Kasumi-1 (cell line): ENCODE measurements at regions not wholly inside any gene's neighbourhood (a gene's known extent, or its start where the extent isn't known, plus 50 kb on each side); places are given as distances from the start of the nearest gene placed in this dataset.
A peak's percentile ranks its signal among the peaks of the same experiment; 100 is the strongest.
"Not testable (repeated sequence)": the region's sequence is repeated elsewhere in the genome, so short reads cannot be mapped to it uniquely, and the experiment has no call there.

ENCODE experiments used
- DNase-seq, 2 experiments: peaks; one replicate each; lab custom pipeline; 2025; lab: John Stamatoyannopoulos, UW

DNA sequence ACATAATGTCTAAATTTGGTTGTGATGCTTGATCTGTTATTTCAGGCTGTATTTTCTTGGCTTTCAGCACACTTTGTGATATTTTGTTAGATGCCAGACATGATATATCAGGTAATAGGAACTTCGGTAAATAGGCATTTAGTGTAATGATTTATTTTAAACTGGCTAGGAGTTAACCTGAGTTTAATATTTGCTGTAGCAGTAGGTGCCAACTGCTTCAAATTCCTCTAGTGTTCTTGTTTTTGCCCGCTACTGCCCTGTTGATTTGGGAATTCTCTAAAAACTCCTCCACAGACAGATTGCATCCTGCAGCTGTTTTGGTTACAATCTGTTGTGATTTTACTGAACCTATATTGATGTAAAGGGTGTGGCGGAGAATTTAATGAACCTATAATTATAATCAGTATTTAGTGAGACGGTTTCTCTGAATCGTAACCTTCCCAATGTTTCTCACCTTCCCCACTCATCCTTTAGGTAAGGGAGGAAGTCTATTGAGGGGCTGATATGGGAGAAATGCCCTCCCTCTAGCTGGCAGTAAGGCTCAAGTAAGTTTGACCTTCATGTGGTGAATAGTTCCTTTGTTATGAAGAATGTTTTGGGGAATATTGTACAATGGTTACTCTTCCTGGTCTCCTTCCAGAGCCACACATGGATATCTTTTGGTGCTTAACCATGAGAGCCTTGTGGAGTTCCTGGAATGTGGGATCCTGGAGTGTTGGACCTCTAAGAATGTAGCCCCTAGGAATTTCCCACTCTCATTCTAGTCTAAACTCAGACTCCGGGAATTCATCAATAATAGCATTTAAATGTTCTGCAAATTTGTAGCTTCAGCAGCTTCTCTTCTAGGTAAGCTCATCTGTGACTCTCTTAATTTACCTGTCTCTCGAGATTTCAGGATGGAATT, 634.1 kb downstream of the FSCB start:
- no peak for DNase-seq

DNA sequence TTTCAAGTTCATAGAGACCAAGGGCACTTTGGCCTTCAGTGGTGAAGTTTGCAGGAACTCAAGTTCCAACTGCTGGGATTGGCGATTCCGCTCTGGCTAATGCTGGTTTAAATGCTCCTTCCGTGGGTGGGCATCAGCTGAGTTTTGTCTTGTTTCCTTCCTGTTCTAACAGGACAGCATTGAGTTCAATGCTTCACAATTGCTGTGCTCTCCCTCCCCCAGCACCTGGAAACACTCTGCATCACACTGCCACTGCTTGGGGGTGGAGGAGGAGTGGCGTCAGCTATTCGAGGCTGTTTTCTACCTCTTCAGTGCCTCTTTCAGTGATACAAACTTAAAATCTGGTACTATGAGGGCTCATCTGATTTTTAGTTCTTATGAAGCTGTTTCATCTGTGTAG, 634.9 kb downstream of the FSCB start:
- no peak for DNase-seq

DNA sequence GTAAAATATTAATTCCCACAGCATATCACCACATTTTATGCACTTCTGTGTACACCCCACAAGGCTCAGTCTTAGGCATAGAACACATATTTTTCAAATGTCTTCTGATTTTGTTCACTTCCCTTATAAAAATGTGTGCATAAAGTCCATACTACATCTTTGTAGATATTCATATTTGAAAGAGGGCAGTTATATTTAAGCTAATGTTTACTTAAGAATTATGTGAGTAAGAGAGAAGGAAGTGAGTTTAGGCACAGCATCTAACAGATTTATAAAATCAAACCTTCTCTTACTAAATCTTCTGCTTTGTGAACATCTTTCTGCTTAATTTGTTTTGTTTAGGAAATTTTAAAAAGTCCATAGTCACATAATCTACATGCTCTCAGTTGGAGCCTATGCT, 648.1 kb downstream of the FSCB start:
- DNase-seq: no peak

DNA sequence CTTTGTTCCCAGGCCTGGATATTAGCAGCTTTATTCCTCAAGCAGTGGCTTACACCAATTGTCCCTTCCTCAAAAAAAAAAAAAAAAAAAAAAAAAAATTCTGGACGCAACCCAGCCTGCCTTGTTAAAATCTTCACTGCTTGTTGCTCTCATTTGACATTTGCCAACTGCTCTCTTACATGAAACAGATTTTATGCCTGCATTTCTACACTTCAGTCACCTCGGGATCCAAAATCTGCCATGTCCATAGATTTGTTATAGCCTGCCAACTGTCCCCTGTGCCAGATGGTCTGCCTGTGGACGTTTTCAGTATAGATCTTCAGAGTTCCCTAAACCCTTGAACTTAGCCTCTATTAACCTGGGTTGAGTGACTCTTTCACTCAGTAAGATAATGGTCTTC, 651.5 kb downstream of the FSCB start:
- no peak for DNase-seq

DNA sequence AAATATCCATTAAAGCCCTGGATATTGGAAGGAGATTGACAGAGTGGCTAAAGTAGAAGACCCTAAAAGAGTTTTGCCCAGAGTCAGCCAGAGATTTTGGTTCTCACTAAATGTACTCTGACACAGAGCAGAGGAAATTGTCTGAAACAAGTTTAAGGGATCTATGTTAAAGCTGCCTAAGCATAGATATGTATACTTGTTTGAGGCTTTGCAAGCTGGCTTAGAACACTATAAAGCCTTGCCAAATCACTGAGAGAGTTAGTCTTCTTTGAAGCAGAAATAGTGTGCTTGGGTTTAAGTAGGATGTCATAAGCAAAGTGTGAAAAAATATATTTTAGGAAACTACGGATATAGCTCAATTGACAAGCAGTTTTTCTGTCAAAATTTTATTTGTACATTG, 653.5 kb downstream of the FSCB start:
- no peak for DNase-seq

DNA sequence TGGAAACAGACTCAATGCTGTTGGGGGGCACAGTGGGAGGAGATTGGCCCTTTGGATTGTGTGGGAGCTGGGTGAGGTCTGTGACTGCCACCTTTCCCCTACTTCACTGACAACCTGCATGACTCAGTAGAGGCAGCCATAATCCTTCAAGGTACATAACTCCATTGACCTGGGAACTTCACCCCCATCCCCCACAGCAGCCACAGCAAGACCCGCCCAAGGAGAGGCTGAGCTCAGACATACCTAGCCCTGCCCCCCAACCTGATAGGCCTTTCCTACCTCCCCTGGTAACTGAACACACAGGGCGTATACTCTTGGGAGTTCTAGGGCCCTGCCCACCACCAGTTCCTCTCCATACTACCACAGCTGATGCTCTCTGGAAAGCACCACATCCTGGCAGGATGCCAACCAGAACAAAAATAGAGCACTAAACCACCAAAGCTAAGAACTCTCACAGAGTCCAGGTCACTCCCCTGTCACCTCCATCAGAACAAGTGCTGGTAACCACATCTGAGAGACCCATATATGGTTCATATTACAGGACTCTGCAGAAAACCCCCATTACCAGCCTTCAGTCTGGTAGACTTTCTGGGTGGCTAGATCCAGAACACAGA, 703.9 kb downstream of the FSCB start:
- peak in 1 of 2 experiments; percentile 0 for DNase-seq

DNA sequence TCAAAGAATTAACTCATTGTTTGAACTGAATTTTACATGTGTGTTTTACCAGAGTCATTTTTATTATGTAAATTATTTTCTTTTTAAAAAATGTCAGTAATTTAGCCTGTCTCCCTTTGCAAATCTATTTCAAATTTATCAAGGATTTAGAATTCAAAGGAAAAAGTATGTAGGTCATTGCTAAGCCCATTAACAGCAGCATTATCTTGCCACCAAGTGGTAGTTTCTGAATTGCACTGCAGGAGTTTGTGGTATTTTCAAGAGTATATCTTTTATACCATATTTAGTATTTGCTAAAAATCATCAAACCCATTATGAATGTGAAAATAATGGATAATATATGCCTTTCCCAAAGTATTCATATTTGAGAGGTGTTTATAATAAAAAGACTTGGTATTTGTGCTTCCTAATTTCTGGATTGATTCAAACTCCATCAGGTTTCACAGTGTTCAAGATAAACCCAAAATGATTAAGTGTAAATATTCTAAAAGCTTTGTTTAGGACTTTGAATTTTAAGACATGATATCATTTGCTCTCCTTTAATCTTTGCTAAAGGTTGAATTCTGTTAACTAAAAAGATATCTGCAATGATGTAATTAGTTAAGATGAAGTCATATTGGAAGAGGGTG, 711.4 kb downstream of the FSCB start:
- DNase-seq: peak; percentile 43 to 44

DNA sequence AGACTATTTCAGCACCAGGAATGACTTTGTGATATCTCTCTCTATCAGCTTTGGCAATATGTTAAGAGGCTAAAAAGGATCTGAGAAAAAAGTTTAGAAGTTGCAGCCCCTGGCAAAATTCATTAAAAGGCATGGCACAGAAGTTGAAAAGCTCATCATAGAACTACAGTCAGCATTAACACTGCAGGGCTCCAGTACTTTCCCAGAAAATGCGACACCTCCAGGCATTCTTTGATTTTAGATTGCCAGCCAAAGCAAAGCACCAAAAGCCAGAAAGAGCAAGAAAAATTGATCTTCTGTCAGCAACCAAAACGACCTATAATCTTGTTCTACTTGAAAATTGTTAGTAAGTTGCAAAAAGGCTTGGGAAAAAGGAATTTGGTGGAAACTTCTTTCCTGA, 713.5 kb downstream of the FSCB start:
- DNase-seq: no peak

DNA sequence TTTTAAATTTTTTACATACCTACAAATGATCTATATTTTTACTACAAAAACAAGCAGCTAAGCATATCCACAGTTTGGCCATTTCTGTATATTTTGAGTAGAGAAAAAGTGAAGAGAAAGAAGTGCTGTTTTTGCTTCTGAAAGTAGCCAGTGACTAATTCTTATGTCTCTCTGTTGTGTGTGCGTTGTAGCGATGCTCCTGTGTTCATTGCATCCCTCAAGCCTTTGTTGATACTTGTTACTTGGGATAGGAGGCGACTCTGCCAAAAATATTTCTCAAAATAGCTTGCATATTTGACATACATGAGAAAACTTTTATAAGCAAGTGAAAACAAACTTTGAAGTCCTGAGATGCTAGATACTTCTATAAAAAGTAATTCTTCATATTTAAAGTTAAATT, 714.1 kb downstream of the FSCB start:
- DNase-seq: no peak

DNA sequence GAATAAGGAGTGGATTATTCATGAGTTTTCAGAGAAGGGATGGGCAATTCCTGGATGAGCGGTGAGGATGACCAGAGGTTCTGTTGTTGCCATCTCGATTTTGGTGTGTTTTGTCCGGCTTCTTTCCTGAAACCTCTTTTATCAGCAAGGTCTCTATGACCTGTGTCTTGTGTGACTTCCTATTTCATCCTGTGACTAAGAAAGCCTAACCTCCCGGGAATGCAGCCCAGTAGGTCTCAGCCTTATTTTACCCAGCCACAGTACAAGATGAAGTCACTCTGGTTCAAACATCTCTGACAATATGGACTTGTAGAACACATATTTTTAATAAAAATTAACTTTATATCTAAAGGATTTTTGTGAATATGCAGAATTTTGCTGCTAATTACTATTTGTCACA, 716.4 kb downstream of the FSCB start:
- DNase-seq: no peak

DNA sequence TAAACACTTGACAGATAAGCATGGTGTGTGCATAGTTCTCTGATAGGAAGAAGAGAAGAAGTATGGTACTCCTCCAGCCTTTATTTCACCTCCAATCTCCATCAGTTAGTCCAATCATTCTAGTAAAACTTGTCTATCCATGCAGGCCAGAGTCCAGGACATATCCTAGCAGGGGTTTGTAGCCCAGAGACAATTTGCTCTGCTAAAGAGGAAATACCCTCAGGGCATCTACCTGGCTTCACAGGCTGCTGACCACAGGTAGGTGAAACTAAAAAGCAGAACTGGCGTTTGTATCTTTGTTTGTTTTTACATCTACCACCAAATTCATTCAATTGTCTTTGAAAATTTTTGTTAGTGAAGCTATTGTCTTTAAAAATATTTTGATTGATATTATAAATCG, 717.6 kb downstream of the FSCB start:
- no peak for DNase-seq

DNA sequence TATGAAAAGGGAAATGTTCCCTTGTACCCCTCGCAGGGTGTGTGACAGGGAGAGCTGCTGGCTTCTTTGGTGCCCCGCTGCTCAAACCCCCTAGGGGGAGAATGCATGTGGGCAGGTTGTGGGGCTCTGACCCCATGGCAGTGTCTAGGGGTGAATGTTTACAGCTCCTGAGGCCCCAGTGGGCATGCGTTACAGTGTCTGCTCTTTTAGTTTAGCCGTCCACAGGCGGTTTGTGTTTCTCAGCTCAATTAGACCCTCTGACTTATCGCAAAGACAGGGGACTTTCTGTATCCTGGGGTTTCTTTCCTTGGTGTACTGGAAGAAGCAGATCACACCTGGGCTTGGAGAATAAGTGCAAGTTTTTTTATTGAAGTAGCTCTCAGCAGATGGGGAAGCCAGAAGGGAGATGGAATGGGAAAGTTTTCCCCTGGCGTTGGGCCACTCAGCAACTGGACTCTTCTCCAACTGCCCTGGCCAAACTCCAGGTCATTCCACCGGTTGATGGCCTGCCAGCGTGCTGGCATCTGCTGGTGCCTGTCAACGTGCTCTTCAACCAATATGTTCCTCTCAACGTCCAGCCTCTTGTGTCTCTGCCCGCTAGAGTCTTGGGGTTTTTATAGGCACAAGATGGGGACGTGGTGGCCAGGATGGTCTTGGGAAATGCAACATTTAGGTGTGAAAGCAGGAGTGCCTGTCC, 720.9 kb downstream of the FSCB start:
- DNase-seq: no peak

DNA sequence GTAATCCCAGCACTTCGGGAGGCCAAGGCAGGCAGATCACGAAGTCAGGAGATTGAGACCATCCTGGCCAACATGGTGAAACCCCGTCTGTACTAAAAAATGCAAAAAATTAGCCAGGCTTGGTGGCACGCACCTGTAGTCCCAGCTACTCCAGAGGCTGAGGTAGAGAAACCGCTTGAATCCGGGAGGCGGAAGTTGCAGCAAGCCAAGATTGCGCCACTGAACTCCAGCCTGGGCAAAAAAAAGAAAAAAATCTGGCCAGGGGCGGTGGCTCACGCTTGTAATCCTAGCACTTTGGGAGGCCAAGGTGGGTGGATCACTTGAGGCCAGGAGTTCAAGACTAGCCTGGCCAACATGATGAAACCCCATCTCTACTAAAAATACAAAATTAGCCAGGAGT, 722.7 kb downstream of the FSCB start:
- DNase-seq: not testable (repeated sequence)

DNA sequence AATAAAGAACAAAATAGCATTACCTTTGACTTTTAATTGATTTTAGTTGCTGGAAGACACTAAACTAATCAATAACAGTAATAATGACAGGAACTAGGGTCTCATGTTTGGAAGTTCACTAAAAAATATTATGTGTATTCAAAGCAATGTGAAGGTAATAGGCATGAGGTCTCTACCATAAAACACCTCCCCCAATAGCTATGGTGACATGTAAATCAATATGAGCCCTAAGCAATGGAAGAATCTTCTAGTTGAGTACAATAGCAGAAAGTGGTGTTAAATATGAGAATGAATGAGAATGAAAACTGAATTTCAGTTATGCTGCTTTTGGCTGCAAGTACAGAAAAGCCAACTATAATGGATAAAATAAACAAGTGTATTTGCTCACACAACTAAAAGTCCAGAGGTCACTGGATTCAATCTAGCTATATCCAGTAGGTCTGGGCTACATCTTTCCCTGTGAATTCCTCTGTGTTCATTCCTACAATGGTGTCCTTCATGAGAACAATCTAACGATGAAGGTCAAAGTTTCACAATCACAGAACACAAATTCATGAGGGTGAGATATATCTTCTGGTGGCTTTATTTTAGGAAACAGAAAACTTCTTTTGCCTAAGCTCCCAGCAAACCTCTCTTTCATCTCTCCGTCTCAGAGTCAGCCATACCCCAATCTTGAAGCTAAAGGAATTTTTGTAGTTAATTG, 728.0 kb downstream of the FSCB start:
- DNase-seq: no peak

DNA sequence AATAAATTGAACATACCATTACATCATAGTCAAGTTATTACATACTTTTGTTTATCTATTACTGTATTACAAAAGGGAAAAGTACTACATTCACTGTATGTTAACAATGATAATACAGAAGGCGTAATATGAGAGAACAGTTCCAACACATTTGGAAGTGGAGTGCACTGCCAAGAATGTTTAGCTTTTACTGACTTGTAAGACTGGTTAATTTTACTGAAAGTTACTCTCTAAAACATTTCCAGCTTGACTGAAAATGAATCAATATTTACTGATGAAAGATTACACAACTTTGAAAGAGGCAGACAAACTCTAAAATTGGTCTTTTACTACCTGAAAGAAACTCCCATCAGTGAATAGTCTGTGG, 728.5 kb downstream of the FSCB start:
- DNase-seq: no peak

DNA sequence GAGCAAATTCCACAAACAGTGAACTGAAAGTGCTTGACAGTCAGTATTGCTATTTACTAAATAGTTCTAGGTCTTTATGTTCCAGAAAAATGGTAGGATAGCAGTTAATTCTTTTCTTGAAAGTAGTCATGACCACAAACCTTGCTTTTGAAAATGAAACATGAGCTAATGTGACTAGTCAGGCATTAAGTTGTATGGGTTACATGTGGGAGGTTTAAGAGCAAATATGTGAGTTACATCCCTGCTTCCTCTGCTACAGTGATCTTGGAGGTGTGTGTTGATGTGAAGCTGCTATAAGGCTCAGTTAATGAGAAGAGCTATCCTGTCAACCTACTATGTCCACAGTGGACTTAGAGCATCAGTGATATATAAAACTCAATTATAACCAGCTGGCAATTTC, 741.6 kb downstream of the FSCB start:
- DNase-seq: no peak

DNA sequence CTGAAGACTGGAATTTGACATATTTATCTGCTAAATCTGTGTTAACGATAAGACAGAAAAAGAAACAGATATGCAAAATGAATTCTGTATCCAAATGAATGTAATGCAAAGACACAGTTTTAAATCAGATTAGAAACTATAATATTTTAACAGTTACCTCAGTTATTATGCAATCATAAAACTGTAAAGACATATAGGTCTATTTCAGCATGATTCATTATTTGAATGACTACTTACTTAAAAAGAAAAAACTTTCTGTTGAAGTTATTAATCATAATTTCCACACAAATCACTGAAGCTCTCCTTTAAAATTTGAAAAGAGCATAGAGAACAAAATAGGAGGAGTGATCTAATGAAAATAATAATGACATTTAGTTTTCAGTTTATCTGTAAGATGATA, 742.6 kb downstream of the FSCB start:
- no peak for DNase-seq

DNA sequence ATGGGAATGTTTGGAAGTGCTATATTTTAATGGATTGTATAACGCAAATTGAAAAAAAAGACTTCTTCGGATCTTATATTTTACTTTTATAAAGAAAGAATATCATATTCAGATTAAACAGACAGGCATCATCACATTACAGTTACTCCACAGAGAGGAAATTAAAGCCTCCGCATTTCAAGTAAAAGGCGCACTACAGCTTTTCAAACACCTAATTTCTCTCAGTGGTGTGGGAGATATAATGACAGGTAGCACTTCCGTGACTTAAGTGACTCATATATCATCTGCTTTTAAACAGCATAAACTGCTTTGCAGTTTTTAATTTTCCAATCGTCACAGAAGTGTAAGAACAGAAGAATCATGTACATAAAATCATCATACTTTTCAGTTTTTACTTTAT, 751.4 kb downstream of the FSCB start:
- no peak for DNase-seq

DNA sequence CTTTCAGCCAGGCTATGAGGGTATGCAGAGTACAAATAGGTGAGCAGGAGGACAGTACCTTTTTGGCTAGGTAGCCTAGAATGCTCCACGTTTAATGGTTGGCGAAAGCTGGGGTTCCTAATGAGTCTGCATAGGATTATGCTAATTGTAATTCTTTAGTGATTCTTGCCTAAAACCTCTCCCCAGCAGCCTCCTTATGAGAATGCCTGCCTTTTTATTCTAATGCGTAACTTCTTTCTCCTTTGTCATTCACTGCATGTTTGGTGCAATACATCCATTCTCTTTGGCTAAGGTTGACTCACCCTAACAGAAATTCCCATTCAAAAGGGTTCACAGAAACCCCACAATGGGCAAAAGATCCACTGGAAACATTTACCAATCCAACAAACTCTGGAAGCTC, 752.2 kb downstream of the FSCB start:
- DNase-seq: no peak

DNA sequence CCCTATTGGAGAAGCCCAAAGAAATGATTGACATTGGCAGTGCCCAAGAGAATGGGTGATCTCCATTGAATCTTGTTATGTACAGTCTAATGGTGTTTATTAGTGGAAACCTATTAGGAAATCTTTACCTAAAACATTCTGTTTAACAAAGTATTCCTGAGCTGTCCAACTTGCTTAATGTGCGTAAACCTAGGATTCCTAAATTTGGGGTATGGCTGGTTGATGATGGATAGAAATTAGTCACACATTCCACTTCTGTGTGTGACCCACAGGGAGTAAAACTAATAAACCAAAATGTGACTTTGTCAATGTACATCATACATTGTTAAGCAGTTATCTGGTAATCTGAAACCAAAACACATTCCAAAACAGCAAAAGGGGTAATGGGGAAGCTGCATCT, 761.3 kb downstream of the FSCB start:
- no peak for DNase-seq

DNA sequence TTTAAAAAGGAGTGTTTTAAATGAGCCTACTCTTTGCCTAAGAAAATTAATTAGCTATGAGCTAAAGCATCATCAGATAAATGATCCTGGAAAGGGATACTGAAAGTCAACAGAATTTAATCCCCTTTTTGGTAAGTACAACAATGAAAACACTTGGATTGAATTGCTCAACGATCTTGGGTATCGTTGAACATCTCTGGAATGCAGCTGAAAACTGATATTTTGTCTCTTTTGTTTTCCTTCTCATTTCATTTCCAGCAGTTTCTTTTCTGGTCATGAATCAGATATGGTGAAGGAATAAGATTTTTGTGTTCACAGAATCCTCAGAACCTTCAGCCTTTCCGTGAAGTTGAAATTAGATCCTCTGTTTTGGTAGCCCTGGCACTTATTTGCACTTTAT, 771.2 kb downstream of the FSCB start:
- no peak for DNase-seq

DNA sequence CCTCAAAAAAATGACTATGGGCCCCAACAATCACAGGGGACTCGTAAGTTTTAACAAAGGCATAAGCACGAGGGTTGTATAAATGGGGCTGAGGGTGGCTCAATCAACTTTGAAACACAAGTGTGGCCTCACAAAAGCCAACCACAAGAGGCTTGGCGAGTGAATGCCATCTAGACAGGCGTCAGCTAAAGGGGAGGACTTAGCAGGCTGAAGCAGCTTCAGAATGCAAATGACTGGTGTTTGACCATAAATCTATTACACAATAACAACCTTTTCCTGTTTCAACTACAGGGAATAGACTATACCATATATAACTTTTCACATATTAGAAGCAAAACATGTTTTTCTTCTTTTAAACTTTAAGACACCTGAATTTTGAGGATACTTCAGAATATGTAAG, 777.9 kb downstream of the FSCB start:
- DNase-seq: peak; percentile 7 to 40
